Jurkat, Clone E6-1 (cell line): ENCODE measurements at regions not wholly inside any gene's neighbourhood (a gene's known extent, or its start where the extent isn't known, plus 50 kb on each side); places are given as distances from the start of the nearest gene placed in this dataset.

Source experiments
- DNase-seq: peaks from one replicate; pipeline ENCODE4 v3.0.0-alpha.2; 2011; ENCODE audit warnings: low read depth, low spot score
- H3K4me3 ChIP-seq: 2 replicates; pipeline ENCODE4 v1.5.1; 2011; ENCODE audit warnings: mild to moderate bottlenecking, low read length, control low read depth, moderate library complexity

DNA sequence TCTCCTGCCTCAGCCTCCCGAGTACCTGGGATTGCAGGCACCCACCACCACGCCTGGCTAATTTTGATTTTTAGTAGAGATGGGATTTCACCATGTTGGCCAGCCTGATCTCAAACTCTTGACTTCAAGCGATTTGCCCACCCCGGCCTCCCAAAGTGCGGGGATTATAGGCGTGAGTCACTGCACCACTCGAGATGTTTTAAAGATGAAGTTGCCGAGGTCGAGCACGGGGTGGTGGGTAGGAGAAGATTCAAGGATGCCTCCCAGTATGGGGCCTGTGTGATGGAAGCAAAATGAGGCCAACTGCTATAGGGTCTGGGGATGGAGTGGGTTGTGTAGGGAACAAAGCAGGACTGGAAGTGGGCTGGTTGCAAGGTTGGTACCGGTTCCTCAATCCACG lies 245.2 kb downstream of the MN1 start:
- no peak for DNase-seq
- H3K4me3 ChIP-seq, result no peak overlapping the region

DNA sequence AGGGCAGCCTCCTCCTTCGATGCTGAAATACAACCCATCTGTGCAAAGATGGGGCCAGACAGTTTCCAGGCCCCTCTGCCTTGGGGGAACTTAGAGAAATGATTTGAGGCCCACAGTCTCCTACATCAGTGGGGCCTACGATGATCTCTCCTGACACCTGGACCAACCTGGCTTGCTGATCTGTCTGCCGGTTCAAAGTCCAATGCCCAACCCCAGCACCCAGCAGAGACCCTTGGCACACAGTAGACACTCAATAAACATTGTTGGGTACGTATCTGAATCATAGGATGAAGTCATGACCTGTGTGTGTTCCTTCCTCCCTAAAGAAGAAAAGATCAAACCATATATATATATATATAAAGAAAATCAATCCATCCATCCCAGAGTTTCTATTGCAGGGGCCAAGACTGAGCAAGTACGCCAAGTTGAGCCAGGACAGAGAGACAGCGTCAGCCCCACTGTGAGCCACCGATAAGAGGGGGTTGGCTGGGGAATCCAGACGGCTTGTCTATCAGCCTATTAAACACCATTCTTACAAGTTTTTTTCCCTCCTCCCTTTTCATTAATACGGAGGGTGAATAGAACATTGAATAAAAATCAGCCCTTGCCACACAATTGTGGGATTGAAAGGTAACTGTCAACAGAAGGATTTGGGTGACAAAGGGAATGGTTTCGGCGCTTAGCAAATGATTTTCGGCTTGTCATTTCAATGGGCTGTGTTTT lies 244.1 kb downstream of the MN1 start:
- no peak for DNase-seq
- no peak overlapping the region for H3K4me3 ChIP-seq

DNA sequence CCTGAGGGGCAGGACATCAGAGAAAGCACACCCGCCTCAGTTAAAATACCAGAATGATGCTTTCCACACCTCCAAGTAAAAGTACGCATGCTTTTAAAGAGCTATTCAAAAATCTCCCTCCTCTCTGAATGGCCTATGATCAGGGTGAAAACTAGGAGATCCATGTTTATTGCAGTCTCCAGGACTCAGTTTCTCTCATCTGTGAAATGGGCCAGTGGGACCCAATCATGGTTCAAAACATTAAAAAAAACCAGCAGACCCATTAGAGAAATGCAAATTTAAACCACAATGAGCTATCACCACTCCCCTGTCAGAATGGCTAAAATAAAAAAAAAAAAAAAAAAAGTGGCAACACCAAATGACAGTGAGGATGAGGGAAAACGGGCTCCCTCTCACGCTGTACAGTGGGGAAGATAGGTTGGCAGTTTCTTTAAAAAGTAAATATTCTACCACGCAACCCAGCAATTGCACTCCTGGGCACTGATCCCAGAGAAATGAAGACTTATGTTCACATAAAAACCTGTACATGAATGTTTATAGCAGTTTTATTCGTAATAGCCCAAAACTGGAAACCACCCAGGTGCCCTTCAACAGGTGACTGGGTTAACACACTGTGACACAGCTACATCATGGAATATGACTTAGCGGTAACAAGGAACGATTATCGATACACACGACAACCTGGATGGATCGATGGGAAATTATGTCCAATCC lies 242.7 kb downstream of the MN1 start:
- no peak for DNase-seq
- no peak overlapping the region for H3K4me3 ChIP-seq

DNA sequence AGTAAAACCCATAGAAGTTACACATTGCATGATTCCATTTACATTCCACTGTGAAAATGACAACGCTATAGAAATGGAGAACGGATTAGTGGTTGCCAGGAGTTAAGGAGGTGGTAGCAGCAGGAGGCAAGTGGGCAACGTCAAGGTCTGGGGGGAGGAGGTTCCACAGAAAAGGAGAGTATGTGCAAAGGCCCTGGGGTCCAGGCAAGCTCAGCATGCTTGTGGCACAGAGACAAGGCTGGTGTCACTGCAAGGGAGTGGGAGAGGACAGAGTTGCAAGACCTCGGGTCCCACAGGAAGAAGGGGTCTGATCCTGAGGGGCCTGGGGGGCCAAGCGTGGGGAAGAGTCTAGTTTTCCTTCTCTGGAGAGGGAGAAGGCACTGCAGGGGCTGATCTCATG lies 240.8 kb downstream of the MN1 start:
- no peak overlapping the region for H3K4me3 ChIP-seq
- DNase-seq, result no peak

DNA sequence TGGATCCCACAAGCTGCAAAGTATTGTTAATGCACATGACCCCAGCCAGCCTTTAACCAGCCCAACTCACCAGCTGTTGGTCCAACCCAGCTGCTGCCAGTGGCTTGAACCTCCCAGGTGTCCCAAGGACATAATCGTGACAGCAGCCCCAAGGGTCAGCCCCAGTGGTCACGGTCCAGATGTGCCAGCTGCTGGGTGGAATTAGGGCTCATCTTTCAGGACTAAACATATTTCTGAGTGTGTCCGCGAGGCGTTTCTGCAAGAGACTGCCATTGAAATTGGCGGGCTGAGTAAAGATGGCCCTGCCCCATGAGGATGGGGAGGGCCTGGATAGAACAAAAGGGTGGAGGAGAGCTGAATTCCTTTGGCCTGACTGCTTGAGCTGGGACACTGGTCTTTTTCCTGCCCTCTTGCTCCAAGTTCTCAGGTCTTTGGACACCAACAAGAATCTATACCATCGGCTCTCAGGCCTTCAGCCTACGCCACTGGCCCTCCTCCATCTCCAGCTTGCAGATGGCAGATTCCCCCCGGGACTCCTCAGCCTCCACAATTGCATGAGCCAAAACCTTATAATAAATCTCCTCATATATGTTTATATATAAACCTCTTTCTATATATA lies 240.2 kb downstream of the MN1 start:
- no peak for DNase-seq
- H3K4me3 ChIP-seq, result no peak overlapping the region

GRCh38 chr22:27564806-27565205 lies 236.8 kb downstream of the MN1 start:
- DNase-seq, result no peak

GRCh38 chr22:27566602-27567001 lies 235.0 kb downstream of the MN1 start:
- no peak overlapping the region for H3K4me3 ChIP-seq
- no peak for DNase-seq

More at GRCh38 chr22:27564806-27565205, 236.8 kb downstream of the MN1 start:
- H3K4me3 ChIP-seq, result no peak overlapping the region

- no peak for DNase-seq
- H3K4me3 ChIP-seq, result no peak overlapping the region
These were observed 233.3 kb downstream of the MN1 start for GRCh38 chr22:27568265-27568664.

DNA sequence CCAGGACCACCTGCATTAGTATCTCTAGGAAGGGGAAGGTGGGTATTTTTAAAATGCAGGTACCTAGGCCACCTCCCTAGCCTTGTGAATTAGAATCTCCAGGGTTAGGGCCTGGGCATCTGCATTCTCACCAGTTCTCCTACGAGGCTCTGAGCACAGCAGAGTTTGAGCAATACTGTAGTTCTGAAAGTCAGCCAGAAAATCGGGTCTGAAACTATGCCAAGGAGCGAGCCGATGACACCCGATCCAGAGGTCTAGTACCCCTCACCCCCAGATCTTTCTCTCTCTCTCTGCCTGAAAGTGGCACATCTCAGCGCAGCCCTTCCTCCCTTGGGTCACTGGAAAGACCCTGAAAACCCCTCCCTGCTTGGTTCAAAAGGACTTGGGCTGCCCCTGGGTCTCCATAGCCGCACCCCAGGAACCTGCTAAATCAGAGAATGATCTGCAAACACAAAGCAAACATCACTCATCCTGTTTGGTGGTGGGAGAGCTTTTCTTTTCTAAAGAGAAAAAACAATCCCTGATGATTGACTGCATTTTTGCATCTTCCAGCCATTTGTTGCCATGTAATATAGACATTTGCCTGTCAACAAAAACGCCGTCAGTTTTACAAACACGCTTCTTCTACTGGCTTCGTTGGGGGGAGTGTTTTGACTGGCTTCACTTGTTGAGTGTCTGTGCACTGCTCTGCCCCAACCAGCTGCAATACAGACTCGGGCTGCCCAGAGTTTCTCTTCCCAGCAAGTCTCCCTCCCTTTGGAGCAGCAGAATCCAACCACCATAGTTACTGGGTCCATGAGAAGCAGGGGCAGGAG lies 229.9 kb downstream of the MN1 start:
- no peak for DNase-seq
- H3K4me3 ChIP-seq, result no peak overlapping the region

DNA sequence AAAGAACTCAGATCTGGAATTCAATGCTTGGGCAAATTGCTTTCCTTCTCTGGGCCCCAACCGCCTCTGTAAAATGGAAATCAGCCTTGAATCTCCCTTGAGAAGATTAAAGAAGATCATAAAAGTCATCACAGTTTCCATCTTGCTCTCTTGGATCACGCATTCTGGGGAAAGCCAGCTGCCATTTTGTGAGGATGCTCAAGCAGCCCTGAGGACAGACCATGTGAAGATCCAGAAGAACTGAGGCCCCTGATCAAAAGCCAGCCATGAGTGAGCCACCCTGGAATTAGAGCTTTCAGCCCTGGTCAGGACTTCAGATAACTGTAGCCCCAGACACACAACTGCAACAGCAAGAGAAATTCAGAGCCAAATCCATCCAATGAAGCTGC lies 229.3 kb downstream of the MN1 start:
- DNase-seq, result no peak

GRCh38 chr22:27573280-27574001 lies 228.1 kb downstream of the MN1 start:
- no peak for DNase-seq
- H3K4me3 ChIP-seq, result no peak overlapping the region

More for the DNA sequence above, 229.3 kb downstream of the MN1 start:
- H3K4me3 ChIP-seq, result no peak overlapping the region

DNA sequence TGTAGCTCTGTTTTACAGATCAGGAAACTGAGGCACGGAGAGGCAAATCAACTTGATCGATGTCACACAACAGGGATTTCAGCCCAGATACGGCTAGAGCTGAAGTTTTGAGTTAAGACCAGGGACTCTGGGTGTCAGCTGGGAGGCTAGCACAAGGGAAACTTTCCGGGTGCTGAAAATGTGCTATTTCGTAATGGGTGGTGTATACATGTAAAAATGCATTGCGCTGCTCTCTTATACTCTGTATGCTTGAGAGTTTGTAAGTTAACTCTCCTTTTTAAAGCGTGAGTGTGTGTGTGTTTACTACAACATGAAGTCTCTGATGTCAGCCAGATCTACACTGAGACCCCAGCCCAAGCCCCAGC lies 227.6 kb downstream of the MN1 start:
- H3K4me3 ChIP-seq, result no peak overlapping the region
- no peak for DNase-seq

GRCh38 chr22:27574651-27575050 lies 226.9 kb downstream of the MN1 start:
- no peak overlapping the region for H3K4me3 ChIP-seq
- DNase-seq, result no peak

GRCh38 chr22:27575348-27575747 lies 226.2 kb downstream of the MN1 start:
- H3K4me3 ChIP-seq, result no peak overlapping the region
- no peak for DNase-seq

DNA sequence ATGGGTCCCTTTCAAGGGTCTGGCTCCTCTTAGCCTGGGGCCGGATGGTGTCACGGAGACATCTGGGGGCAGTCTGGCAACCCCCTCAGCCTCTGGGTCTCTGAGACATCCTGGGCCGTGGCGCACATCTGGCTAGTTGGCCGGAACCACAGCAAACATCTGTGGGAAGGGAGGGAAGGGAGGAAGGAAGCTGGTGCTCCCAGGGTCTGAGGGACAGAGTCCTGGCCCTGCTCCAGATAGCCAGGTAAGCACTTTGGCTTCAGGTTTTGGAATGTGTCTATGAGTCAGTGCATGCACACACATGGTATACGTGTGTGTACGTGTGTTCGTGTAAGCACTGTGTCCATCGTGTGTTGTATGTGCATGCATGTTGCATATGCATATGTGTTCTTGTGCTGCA lies 225.1 kb downstream of the MN1 start:
- DNase-seq, result no peak
- H3K4me3 ChIP-seq, result no peak overlapping the region

GRCh38 chr22:27576815-27577573 lies 224.6 kb downstream of the MN1 start:
- no peak for DNase-seq
- H3K4me3 ChIP-seq, result no peak overlapping the region

DNA sequence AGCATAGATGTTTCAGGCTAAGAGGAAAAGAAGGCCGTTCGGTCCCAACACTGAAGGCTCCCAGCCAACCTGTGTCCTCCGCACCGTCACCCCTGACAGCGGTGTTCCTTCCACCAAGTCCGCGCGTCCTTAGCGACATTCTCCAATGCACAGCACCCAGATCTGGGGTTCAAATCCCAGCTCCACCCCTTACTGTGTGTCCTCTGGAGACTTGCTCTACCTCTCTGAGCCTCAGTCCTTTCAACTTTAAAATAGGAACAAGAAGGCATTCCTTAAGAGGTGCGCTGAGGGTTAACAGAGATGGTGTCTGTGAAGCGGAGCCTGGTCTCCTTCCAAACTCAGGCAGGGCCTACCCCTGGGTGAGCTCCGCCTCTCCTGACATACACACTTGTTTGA lies 224.0 kb downstream of the MN1 start:
- DNase-seq, result no peak
- H3K4me3 ChIP-seq, result no peak overlapping the region

DNA sequence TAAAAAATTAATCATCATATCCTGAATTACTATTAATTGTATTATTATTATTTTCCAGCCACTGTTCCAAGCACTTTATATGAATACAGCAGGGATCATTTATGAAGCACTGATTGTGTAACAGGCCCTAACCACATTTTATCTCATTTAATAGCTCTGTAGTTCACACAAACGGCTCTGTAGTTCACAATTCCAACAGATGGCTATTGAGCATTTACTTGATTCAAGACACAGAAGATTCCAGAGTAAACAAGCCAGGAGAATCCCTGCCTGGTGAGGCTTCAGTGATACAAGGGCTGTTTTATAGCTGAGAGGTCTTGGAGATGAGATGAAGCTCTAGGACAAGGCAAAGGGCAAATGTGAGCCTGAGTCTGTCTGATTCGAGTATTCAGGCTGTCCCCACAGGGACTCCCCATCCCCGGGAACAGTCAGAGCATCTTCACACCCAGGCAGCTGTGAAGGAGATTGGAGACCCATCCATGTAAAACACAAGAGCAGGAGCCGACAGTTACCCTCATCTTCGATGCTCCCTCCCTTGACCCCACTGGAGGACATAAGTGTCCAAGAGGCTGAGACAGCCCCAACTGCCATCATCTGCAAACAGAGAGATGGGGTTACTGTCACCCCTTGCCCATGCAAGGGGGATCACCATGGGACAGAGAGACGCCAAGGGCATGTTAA lies 222.5 kb downstream of the MN1 start:
- H3K4me3 ChIP-seq, result no peak overlapping the region
- no peak for DNase-seq
